Aorta (tissue), 5 donors: ENCODE measurements at regions not wholly inside any gene's neighbourhood (a gene's known extent, or its start where the extent isn't known, plus 50 kb on each side); places are given as distances from the start of the nearest gene placed in this dataset.
"Not testable (repeated sequence)": the region's sequence is repeated elsewhere in the genome, so short reads cannot be mapped to it uniquely, and the experiment has no call there.

Experiments
- ATAC-seq: fragments of 200-7000 bp; cut with Tn5 transposase; one replicate; pipeline ENCODE4 v1.9.1; 2022; ENCODE audit warnings: moderate library complexity; ENCODE audit not compliant: low FRiP score
- DNase-seq, 2 donors: peaks; one replicate each; pipeline ENCODE4 v3.0.0-alpha.2; 2020
- H3K27ac ChIP-seq, 2 donors: one replicate each; pipeline ENCODE4 v1.5.1; 2013; ENCODE audit warnings: low read length in 2 of 2, mild to moderate bottlenecking in 2 of 2, moderate library complexity in 2 of 2, control low read depth in 1 of 2, inconsistent platforms in 1 of 2, low read depth in 1 of 2
- H3K27me3 ChIP-seq, 2 donors: one replicate each; pipeline ENCODE4 v1.6.1; 2013; ENCODE audit warnings: control low read depth in 1 of 2, low read length in 1 of 2, mild to moderate bottlenecking in 1 of 2, moderate library complexity in 1 of 2; ENCODE audit not compliant: insufficient read depth in 2 of 2, control insufficient read depth in 1 of 2
- H3K36me3 ChIP-seq, 2 donors: one replicate each; pipeline ENCODE4 v1.6.1; 2013; ENCODE audit warnings: control low read depth in 1 of 2, low read length in 1 of 2, mild to moderate bottlenecking in 1 of 2; ENCODE audit not compliant: insufficient read depth in 2 of 2, control insufficient read depth in 1 of 2
- H3K4me1 ChIP-seq, 2 donors: one replicate each; pipeline ENCODE4 v1.6.1; 2013; ENCODE audit warnings: low read length in 2 of 2, control low read depth in 1 of 2, mild to moderate bottlenecking in 1 of 2, moderate library complexity in 1 of 2; ENCODE audit not compliant: insufficient read depth in 2 of 2, control insufficient read depth in 1 of 2
- H3K4me3 ChIP-seq, 2 donors: one replicate each; pipeline ENCODE4 v1.5.1; 2013; ENCODE audit warnings: low read length in 2 of 2, control low read depth in 1 of 2, mild to moderate bottlenecking in 1 of 2
- H3K9me3 ChIP-seq: one replicate; pipeline ENCODE4 v1.6.1; 2013; ENCODE audit warnings: mild to moderate bottlenecking, low read length; ENCODE audit not compliant: control insufficient read depth
- WGBS, 2 donors: extraction: QIAGEN DNeasy Blood & Tissue Kit; methylation state at CpG; one replicate each; pipeline ENCODE4 v1.1.7; 2013; 5-methylcytosine and 5-hydroxymethylcytosine counted together
- intact Hi-C, 2 donors: fragments of 100-400 bp; cut with DNase I; formaldehyde crosslinking; loops; one replicate each; pipeline versions ENCODE4 v1.14.2 to v1.15.0; 2022
- microRNA-seq, 2 donors: library from miRNA; unstranded; fragments of <30 nt; microRNA quantifications; one replicate each; pipeline ENCODE4 v1.2.0, GENCODE V29; 2020
- donor health status: healthy with polysubstance abuse.
- donor health status: Bipolar disorder and iron deficiency.
- donor health status: DM: no; HTN: no; CAD: no.
- donor health status: DM: no; HTN: no; CAD: no.
- donor health status: DM: yes; HTN: yes; CAD: no.

- Histone ChIP-seq H3K4me3 (no peak overlapping the region), H3K36me3 (no peaks in the 10 kb centered on the region), H3K4me1 (no peaks in the 10 kb centered on the region), H3K27ac (no peak overlapping the region), H3K27me3 (no peaks in the 10 kb centered on the region), H3K9me3 (no peaks in the 10 kb centered on the region)
- no peak for ATAC-seq
- intact Hi-C loops = no loop called here
- DNase-seq = no peak
- 84 to 86% methylated on average over 13 of the region's 13 CpGs for WGBS, 2 donors
Observed at GRCh38 chr15:79157631-79158592, 67.3 kb upstream of the RASGRF1 start.

DNA sequence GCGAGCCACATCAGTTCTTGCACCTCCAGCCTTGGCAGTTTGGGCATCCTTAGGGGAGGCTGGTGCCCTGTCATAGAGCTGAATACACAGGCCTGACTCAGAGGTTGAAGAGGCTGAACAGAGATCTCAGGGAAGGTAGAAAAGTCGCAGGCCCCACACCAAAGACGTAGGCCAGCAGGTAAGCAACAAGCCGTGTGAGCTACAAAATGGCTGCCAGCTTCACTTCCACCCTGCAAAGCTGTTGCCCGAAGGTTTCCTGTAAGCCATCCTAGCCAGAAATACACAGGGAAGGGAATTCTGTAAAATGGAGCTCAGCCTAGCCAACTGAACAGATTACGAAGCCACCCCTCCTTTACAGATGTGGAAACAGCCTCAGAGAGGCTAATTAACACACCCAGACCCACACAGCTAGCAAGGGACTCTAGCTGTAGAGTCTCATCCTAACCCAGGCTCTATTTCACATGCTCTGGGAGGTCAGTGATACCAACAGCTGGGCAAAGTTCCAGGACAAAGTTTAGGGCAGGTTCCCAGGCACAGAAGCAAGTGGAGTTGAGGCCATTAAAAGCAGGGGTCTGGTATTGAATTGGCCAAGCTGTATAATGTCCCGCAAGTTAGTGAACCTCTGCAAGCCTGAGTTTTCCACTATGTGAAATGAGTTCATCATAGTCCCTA is 66.3 kb upstream of the RASGRF1 start:
- intact Hi-C loops = no loop called here
- 79 to 93% methylated on average over 7 of the region's 7 CpGs for WGBS, 2 donors
- no peaks in the 10 kb centered on the region for H3K4me1 ChIP-seq

GRCh38 chr15:79154483-79155135 is 64.0 kb upstream of the RASGRF1 start:
- DNase-seq (no peak), ATAC-seq (no peak)
- Histone ChIP-seq H3K9me3 (no peaks in the 10 kb centered on the region), H3K4me3 (no peak overlapping the region), H3K27me3 (no peaks in the 10 kb centered on the region), H3K27ac (no peak overlapping the region), H3K4me1 (no peaks in the 10 kb centered on the region), H3K36me3 (no peaks in the 10 kb centered on the region)
- intact Hi-C loops = no loop called here
- WGBS, 2 donors = 11 to 32% methylated on average over 9 of the region's 9 CpGs

More for the DNA sequence above, 66.3 kb upstream of the RASGRF1 start:
- Histone ChIP-seq H3K27me3 (no peaks in the 10 kb centered on the region), H3K27ac (no peak overlapping the region), H3K4me3 (no peak overlapping the region), H3K36me3 (no peaks in the 10 kb centered on the region), H3K9me3 (no peaks in the 10 kb centered on the region)
- ATAC-seq = no peak
- no peak for DNase-seq

DNA sequence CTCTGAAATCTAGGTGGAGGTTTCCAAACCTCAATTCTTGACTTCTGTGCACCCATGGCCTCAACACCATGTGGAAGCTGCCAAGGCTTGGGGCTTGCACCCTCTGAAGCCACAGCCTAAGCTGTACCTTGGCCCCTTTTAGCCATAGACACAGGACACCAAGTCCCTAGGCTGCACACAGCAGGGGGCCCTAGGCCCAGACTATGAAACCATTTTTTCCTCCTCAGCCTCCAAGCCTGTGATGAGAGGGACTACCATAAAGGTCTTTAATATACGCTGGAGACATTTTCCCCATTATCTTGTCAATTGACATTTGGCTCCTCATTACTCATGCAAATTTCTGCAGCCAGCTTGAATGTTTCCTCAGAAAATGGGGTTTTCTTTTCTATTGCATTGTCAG is 53.7 kb upstream of the RASGRF1 start:
- H3K27ac ChIP-seq, H3K9me3 ChIP-seq, H3K36me3 ChIP-seq, H3K4me1 ChIP-seq, H3K4me3 ChIP-seq, H3K27me3 ChIP-seq, ATAC-seq, DNase-seq, intact Hi-C loops: not testable (repeated sequence)
- 90 to 94% methylated on average over 1 of the region's 1 CpG for WGBS, 2 donors

- 55 to 58% methylated on average over 1 of the region's 1 CpG for WGBS, 2 donors
- DNase-seq = no peak
Observed at GRCh38 chr15:79140846-79141570, 50.4 kb upstream of the RASGRF1 start.

More at GRCh38 chr15:79140846-79141570, 50.4 kb upstream of the RASGRF1 start:
- Histone ChIP-seq H3K4me3 (no peak overlapping the region), H3K27ac (no peak overlapping the region), H3K36me3 (no peaks in the 10 kb centered on the region), H3K9me3 (peaks cover 5% of the 10 kb centered on the region), H3K27me3 (no peaks in the 10 kb centered on the region), H3K4me1 (no peaks in the 10 kb centered on the region)
- no peak for ATAC-seq
- intact Hi-C loops = no loop called here

Small RNAs in the stretch of these regions (microRNA-seq; reads per million reads assigned to microRNA genes)
- gene MIR184 = 5.0 to 24.4 reads per million in 2 donors
